Fibroblast of skin of right biceps (primary cell): ENCODE measurements at regions not wholly inside any gene's neighbourhood (a gene's known extent, or its start where the extent isn't known, plus 50 kb on each side); places are given as distances from the start of the nearest gene placed in this dataset.

Experiments
- DNase-seq: peaks from one replicate; pipeline ENCODE4 v3.0.0-alpha.2; 2013

GRCh38 chrX:16222151-16222550 lies 54.9 kb downstream of the MAGEB17 start:
- peak; percentile 88 for DNase-seq

DNA sequence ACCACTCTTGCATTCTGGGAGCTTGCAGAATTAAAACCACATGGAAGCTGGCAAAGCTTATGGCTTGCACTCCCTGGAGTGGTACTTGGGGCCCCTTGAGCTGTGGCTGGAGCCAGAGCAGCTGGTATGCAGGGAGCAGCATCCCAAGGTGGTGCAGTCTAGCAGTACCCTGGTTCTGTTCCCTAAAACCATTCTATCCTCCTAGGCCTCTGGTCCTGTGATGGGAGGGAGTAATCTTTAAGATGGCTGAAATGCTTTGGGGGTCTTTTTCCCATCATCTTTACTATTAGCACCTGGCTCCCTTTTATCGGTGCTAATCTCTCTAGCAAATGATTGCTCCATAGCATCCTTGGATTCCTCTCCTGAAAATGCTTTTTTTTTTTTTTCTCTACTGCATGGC lies 56.1 kb downstream of the MAGEB17 start:
- DNase-seq = no peak

GRCh38 chrX:16239211-16239610 lies 71.9 kb downstream of the MAGEB17 start:
- peak; percentile 87 for DNase-seq

- DNase-seq = no peak
These were observed 73.1 kb downstream of the MAGEB17 start for GRCh38 chrX:16240231-16240905.

- DNase-seq = no peak
These were observed 73.7 kb downstream of the MAGEB17 start for GRCh38 chrX:16240968-16241367.

DNA sequence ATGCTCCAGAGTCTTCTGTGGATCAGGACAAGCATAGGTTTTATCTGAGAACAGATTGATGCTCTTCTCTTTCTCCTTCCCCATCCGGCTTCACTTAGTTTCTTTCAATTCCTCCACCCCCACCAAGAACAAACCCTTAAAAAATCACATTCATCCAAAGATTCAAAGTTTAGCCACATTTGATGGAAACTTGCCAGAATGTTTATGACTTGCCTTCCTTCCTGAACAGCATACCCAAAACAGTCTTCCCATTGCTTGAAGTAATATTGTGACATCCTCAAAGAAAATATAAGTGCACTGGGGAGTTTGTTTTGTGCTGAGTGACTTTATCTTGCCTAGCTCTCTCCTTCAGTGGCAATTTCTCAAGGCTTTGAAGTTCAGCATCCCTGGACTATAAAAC lies 83.0 kb downstream of the MAGEB17 start:
- peak; percentile 69 for DNase-seq

DNA sequence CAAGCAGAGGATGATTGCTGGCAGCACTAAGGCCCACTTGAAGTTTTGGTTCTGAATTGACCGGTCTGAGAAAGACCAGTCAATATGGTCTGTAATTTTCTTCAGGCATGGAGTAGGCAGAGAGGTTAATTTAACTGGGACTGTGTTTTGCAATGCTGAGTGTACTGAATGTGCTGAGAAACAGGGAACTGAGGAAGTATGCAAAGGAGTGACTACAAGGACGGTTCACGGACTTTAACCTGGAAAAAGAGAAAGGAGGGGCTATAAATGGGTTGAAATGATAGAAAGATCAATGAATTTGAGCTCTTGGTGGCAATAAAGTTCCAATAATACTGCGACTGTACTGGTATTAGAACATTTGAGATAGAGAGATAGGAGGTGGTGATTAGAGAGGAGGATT lies 84.5 kb downstream of the MAGEB17 start:
- DNase-seq = no peak

DNA sequence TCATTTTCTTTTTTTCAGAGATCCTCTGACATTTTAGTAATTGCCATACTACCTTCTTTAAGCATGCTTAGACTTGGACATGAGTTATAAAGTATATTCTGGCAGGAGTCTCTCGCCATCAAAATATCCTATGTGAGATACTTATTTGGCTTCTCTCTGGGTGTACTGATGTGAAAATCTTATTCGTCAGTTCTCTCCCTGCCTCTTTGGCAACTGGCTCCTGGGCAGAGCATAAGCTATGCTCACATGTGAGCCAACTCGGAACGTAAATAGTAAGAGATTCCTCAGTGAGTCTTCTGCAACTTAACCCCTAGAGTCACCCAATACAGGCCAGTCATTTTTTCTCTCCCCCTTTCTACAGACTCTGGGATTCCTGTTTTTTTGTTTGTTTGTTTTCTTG lies 91.6 kb downstream of the MAGEB17 start:
- no peak for DNase-seq

DNA sequence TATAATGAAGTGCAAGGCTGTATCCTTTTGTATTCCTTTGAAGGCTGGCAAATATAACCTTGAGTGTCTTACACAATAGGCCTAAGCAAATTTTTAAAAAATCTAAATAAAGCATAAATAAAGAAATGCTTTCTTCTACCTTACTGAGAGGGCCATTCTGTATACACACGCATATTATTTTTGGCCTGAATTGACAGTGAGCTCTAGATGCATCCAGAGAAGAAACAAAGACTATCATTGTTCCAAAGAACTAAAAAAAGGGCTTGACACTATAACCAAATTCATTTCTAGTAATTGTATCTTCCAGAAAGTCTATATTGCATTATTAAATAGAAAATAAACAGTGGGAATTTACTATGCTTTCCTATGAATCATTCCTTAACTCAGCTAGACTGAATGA lies 100.2 kb downstream of the MAGEB17 start:
- no peak for DNase-seq

GRCh38 chrX:16268206-16268605 lies 100.9 kb downstream of the MAGEB17 start:
- no peak for DNase-seq

DNA sequence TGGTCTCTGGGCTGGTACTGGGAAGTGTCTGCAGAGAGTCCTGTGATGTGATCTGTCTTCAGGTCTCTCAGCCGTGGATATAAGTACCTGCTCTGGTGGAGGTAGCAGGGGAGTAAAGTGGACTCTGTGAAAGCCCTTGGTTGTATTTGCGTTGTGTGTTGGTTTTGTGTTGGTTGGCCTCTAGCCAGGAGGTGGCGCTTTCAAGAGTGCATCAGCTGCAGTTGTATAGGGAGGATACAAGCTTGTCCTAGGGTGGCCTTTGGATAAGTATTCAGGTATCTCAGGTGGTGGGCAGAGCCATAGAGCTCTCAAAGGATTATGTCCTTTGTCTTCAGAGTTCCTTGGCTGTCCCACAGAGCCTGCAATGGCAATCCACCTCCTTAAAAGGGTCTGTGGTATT lies 111.6 kb downstream of the MAGEB17 start:
- DNase-seq = no peak

DNA sequence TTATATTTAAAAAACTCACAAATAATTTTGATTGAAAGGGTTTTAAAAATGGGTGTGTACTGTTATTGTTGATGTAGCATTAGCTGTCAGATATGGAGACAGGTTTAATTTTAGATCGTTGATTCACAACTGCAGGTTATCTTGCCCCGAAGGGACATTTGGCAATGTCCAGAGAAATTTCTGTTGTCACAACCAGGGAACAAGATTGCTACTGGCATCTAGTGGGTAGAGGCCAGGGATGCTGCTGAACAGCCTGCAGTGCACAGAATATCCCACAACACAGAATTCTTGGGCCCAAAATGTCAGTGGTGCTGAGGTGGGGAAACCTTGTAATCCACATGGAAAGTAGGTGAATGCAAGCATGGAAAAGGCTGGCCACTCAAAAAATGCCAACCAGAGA lies 114.9 kb downstream of the MAGEB17 start:
- no peak for DNase-seq

DNA sequence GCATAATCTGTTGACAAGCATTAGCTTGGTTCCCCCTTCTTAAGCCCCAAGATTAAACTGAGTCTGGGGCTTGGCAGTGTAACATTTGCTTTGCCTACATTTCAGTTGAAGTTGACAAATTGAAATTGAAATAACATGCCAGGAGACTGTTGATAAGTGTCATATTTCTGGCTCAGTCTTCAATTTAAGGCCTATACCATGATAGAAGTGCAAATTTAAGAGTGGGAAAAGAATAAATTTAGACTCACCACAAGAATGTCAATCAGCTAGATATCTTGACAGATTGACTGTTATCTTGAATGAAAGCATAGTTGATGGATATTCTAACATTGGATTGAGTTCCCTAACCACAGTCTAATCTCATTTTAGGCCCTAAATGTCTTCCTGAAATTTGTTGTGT lies 117.6 kb downstream of the MAGEB17 start:
- DNase-seq = no peak

- no peak for DNase-seq
These were observed 123.7 kb downstream of the MAGEB17 start for GRCh38 chrX:16290997-16291396.

- DNase-seq = no peak
These were observed 133.6 kb downstream of the MAGEB17 start for GRCh38 chrX:16300831-16301230.

DNA sequence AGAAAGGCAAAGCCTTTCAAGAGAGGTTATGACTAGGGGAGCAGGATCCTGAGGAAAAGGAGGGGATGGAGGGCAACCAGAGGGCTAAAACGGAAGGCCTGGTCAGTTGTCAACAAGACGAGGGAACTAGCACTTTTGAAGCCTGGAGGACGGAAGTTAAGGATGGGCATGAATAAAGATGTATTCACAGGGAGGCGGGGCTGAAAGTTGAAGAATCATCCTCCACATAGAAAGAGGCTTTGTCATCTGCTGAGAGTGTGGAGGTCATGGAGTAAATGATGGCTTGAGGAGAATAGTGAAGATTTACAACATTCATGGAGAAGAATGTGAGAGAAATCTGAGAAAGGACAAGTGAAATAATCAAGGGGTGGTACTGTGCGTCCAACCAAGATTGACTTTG lies 137.5 kb downstream of the MAGEB17 start:
- DNase-seq = no peak

- no peak for DNase-seq
These were observed 137.9 kb downstream of the MAGEB17 start for GRCh38 chrX:16305187-16305586.

DNA sequence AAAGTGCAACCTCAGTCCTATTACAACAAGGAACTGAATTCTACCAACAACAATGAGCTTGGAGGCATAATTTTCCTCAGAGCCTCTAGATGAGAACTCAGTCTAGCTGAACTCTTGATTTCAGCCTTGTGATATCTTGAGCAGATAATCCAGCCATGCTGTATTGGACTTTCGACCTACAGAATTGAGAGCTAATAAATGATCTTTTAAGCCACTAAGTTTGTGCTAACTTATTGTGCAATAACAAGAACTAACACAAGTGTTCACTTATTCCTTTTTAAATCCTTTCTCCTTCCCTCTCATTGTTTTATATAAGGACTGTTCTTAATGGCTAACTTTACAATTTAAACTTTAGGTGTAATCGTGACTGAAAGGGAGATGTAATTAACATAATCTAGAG lies 140.7 kb downstream of the MAGEB17 start:
- DNase-seq = no peak

DNA sequence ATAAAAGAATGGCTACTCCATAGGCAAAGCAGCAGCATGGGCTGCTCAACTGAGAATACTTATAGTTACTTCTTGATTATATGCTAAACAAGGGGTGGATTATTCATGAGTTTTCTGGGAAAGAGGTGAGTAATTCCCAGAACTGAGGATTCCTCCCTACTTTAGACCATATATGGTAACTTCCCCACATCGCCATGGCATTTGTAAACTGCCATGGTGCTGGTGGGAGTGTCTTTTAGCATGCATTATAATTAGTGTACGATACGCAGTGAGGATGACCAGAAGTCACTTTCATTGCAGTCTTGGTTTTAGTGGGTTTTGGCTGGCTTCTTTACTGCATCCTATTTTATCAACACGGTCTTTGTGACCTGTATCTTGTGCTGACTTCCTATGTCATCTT lies 141.5 kb downstream of the MAGEB17 start:
- peak; percentile 32 for DNase-seq

- DNase-seq = no peak
These were observed 143.0 kb downstream of the MAGEB17 start for GRCh38 chrX:16310326-16310725.

DNA sequence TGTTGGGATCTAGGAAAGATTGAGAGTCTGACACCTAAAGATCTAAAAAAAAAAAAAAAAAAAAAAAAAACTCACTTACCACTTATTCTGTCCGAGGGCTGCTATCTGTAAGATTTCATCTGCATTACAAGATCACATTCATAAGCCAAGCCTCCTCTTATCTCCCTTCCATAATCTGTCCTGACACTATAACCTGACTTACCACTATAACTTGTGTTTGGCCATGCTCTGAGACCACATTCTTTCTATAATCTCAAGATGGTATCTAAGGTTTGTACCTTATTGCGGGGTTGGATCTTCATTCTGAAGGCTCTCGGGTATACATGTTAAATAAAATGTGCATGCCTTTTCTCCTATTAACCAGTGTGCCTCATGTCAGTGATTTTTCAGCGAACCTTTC lies 144.4 kb downstream of the MAGEB17 start:
- no peak for DNase-seq

- DNase-seq = no peak
These were observed 145.7 kb downstream of the MAGEB17 start for GRCh38 chrX:16312761-16313623.

- DNase-seq = peak; percentile 46
These were observed 149.1 kb downstream of the MAGEB17 start for GRCh38 chrX:16316331-16316730.

- no peak for DNase-seq
These were observed 152.6 kb downstream of the MAGEB17 start for GRCh38 chrX:16319929-16320328.
